Esophagus muscularis mucosa (tissue), 3 donors: ENCODE measurements at regions not wholly inside any gene's neighbourhood (a gene's known extent, or its start where the extent isn't known, plus 50 kb on each side); places are given as distances from the start of the nearest gene placed in this dataset.
A peak's percentile ranks its signal among the peaks of the same experiment; 100 is the strongest.

ENCODE experiments used
- CTCF ChIP-seq, 3 experiments: fragments of 200-600 bp in 2 of 3; fragments of 450-650 bp in 1 of 3; sonication (generic) in 2 of 3; IDR thresholded peaks; one replicate each; pipeline ENCODE4 v1.5.1; 2017 to 2019; ENCODE audit warnings: antibody characterized with exemption in 3 of 3, mild to moderate bottlenecking in 2 of 3, moderate library complexity in 1 of 3
- POLR2A ChIP-seq: fragments of 450-650 bp; IDR thresholded peaks from one replicate; pipeline ENCODE4 v1.6.1; 2017; ENCODE audit warnings: antibody characterized with exemption, moderate library complexity, mild to moderate bottlenecking, low read depth
- POLR2AphosphoS5 ChIP-seq, 2 donors: sonication (generic); formaldehyde crosslinking; IDR thresholded peaks; one replicate each; pipeline ENCODE4 v1.6.1; 2017; ENCODE audit warnings: antibody characterized with exemption in 2 of 2

GRCh38 chr4:123564758-123565346, 168.3 kb downstream of the SPRY1 start:
- TF ChIP-seq CTCF (IDR thresholded peaks at IDR 0.05) (peak; percentile 61 to 72 (median 63)), POLR2AphosphoS5 (IDR thresholded peaks at IDR 0.05) (no peak), POLR2A (no peak)
